ENCODE measurements at regions not wholly inside any gene's neighbourhood (a gene's known extent, or its start where the extent isn't known, plus 50 kb on each side); places are given as distances from the start of the nearest gene placed in this dataset.

GRCh38 chr7:108848486-108848885 is 278.8 kb downstream of the DNAJB9 start:
- no peak overlapping the region for H3K4me2 ChIP-seq (ENCODE audit: low read depth, low read length)
- no peak overlapping the region for H3K4me3 ChIP-seq (ENCODE audit: insufficient read depth, low read depth, low read length)
- H3K9ac ChIP-seq (ENCODE audit: low read depth, low read length), result no peak overlapping the region
- in situ Hi-C loops (cut with MboI; ENCODE audit: low sequenced_read_pairs) (no loop called here), dilution Hi-C loops (cut with HindIII; ENCODE audit: low sequenced_read_pairs, unreplicated experiment) (no loop called here), intact Hi-C loops (cut with micrococcal nuclease) (no loop called here)
- TF ChIP-seq RCOR1 (IDR thresholded peaks at IDR 0.05; ENCODE audit: insufficient replicate concordance, low read length), result no peak
- TF ChIP-seq RFX5 (IDR thresholded peaks at IDR 0.05; ENCODE audit: low read depth, low read length), result no peak
- TF ChIP-seq MAFK (IDR thresholded peaks at IDR 0.05; ENCODE audit: low read depth, low read length), result no peak
- no peak for TF ChIP-seq RAD21 (IDR thresholded peaks at IDR 0.05; ENCODE audit: low read length)
- no peak for TF ChIP-seq CTCF (conservative IDR thresholded peaks at IDR 0.05; ENCODE audit: low read depth, low read length)
- TF ChIP-seq USF2 (IDR thresholded peaks at IDR 0.05; ENCODE audit: low read depth, low read length), result no peak
- TF ChIP-seq MXI1 (IDR thresholded peaks at IDR 0.05; ENCODE audit: borderline replicate concordance, low read depth, low read length), result no peak
- no peak for TF ChIP-seq SMC3 (IDR thresholded peaks at IDR 0.05; ENCODE audit: low read depth, low read length)
- no peak for TF ChIP-seq ELK1 (IDR thresholded peaks at IDR 0.05; ENCODE audit: borderline replicate concordance, low read depth, low read length)
- no peak for TF ChIP-seq FOS (IDR thresholded peaks at IDR 0.05; ENCODE audit: low read depth, low read length)
- no peak for TF ChIP-seq CHD1 (IDR thresholded peaks at IDR 0.05; ENCODE audit: low read depth, low read length)
- TF ChIP-seq POLR2A (IDR thresholded peaks at IDR 0.05; ENCODE audit: low read depth, low read length), result no peak
- TF ChIP-seq MAZ (IDR thresholded peaks at IDR 0.05; ENCODE audit: borderline replicate concordance, low read depth, low read length), result no peak
- TF ChIP-seq CEBPB (IDR thresholded peaks at IDR 0.05; ENCODE audit: low read depth, low read length), result no peak
- no peak for TF ChIP-seq BHLHE40 (IDR thresholded peaks at IDR 0.05; ENCODE audit: low read depth, low read length)
- no peak for TF ChIP-seq NFE2L2 (IDR thresholded peaks at IDR 0.05; ENCODE audit: low read depth, low read length)
- H3K14ac ChIP-seq (replicated peaks; ENCODE audit: low read depth, low read length), result no peak overlapping the region
- H3K56ac ChIP-seq (ENCODE audit: extremely low read depth, insufficient read depth, low read length), result no peak overlapping the region
- no peaks in the 10 kb centered on the region for H3K36me3 ChIP-seq (ENCODE audit: control insufficient read depth, insufficient read depth, low read length)
- ATAC-seq (ENCODE audit: low read depth), result no peak
- H4K5ac ChIP-seq (ENCODE audit: low read depth, low read length), result no peak overlapping the region
- DNase-seq, result no peak
- H2BK15ac ChIP-seq (ENCODE audit: low read depth, low read length), result no peak overlapping the region
- H3K27ac ChIP-seq (ENCODE audit: insufficient read depth, low read length), result no peak overlapping the region
- H4K8ac ChIP-seq (ENCODE audit: low read depth in 2 of 2, low read length in 2 of 2), result no peak overlapping the region
- no peak overlapping the region for H2BK5ac ChIP-seq (ENCODE audit: low read depth, low read length, poor library complexity, severe bottlenecking)
- no peaks in the 10 kb centered on the region for H4K20me1 ChIP-seq (ENCODE audit: insufficient read depth, low read length)
- no peak overlapping the region for H4K91ac ChIP-seq (ENCODE audit: insufficient read depth, low read depth, low read length)
- no TSS peak for BruUV-seq (replicated peaks)
- H2AK5ac ChIP-seq (ENCODE audit: low read depth, low read length), result no peak overlapping the region
- peaks cover 3% of the 10 kb centered on the region; the same call in 1 of the 2 replicates for H3K9me3 ChIP-seq (ENCODE audit: control insufficient read depth, insufficient read depth, low read length)
- POLR2A ChIA-PET (ENCODE audit: unreplicated experiment), result no interaction called here
- no peak overlapping the region for H2AK9ac ChIP-seq (replicated peaks; ENCODE audit: low read depth, low read length, poor library complexity)
- H3K18ac ChIP-seq (ENCODE audit: low read depth, low read length), result no peak overlapping the region
- no CpG with 5 or more reads among the region's 5 CpGs for WGBS, 2 experiments (ENCODE audit: extremely low coverage in 2 of 2, insufficient read length in 1 of 2)
- CTCF ChIA-PET, result no interaction called here
- H3K4ac ChIP-seq (ENCODE audit: low read depth, low read length), result no peak overlapping the region
- no peaks in the 10 kb centered on the region for H3K9me1 ChIP-seq (ENCODE audit: insufficient read depth, low read length)
- no peaks in the 10 kb centered on the region for H3K79me1 ChIP-seq (ENCODE audit: low read depth in 1 of 2, low read length in 2 of 2)
- H3K23ac ChIP-seq (ENCODE audit: low read depth, low read length), result no peak overlapping the region
- H3K27me3 ChIP-seq (ENCODE audit: control insufficient read depth, insufficient read depth, low read length), result no peaks in the 10 kb centered on the region
- no peak overlapping the region for H2BK20ac ChIP-seq (ENCODE audit: low read depth, low read length)
- no peak overlapping the region for H2BK120ac ChIP-seq (ENCODE audit: low read depth, low read length)
- H3K4me1 ChIP-seq (ENCODE audit: control insufficient read depth, insufficient read depth, low read length), result no peaks in the 10 kb centered on the region
- no peak overlapping the region for H2AFZ ChIP-seq (replicated peaks; ENCODE audit: low read length, poor library complexity)
